SK-N-SH treated with all-trans-retinoic acid at 6 μM for 48 hours (cell line): ENCODE measurements at regions not wholly inside any gene's neighbourhood (a gene's known extent, or its start where the extent isn't known, plus 50 kb on each side); places are given as distances from the start of the nearest gene placed in this dataset.

Source experiments
- ATAC-seq: fragments of 200-7000 bp; cut with Tn5 transposase; 3 replicates; pipeline ENCODE4 v1.9.1; 2020; ENCODE audit warnings: mild to moderate bottlenecking, moderate library complexity
- ARNTL ChIP-seq: fragments of 450-650 bp; formaldehyde crosslinking; IDR thresholded peaks from 2 replicates; pipeline ENCODE4 v1.5.0; 2020; ENCODE audit warnings: low read depth, mild to moderate bottlenecking, moderate library complexity, borderline replicate concordance
- BACH2 ChIP-seq: fragments of 250-450 bp; sonication (Bioruptor Pico); IDR thresholded peaks from 2 replicates; pipeline ENCODE4 v1.9.0; 2021; ENCODE audit warnings: mild to moderate bottlenecking, borderline replicate concordance
- CSDC2 ChIP-seq: fragments of 250-450 bp; sonication (Bioruptor Pico); IDR thresholded peaks from 2 replicates; pipeline ENCODE4 v1.5.0; 2020; ENCODE audit warnings: mild to moderate bottlenecking, moderate library complexity
- ESRRG ChIP-seq: fragments of 250-450 bp; sonication (Bioruptor Pico); IDR thresholded peaks from 2 replicates; pipeline ENCODE4 v1.6.1; 2021; ENCODE audit warnings: mild to moderate bottlenecking
- GLIS3 ChIP-seq: fragments of 250-450 bp; sonication (Bioruptor Pico); IDR thresholded peaks from 2 replicates; pipeline ENCODE4 v1.5.0; 2020; ENCODE audit warnings: mild to moderate bottlenecking, moderate library complexity
- ISL1 ChIP-seq: fragments of 250-450 bp; sonication (Bioruptor Pico); IDR thresholded peaks from 2 replicates; pipeline ENCODE4 v2.1.2; 2022; ENCODE audit warnings: mild to moderate bottlenecking, moderate library complexity
- OSR1 ChIP-seq: fragments of 250-450 bp; sonication (Bioruptor Pico); IDR thresholded peaks from 2 replicates; pipeline ENCODE4 v1.8.0; 2022; ENCODE audit warnings: moderate library complexity, mild to moderate bottlenecking, inconsistent platforms
- PPARA ChIP-seq: fragments of 250-450 bp; sonication (Bioruptor Pico); IDR thresholded peaks from 2 replicates; pipeline ENCODE4 v1.5.0; 2020; ENCODE audit warnings: mild to moderate bottlenecking, borderline replicate concordance
- RARB ChIP-seq: fragments of 250-450 bp; sonication (Bioruptor Pico); IDR thresholded peaks from 2 replicates; pipeline ENCODE4 v1.8.0; 2021; ENCODE audit warnings: mild to moderate bottlenecking, moderate library complexity
- SNAI2 ChIP-seq: fragments of 250-450 bp; sonication (Bioruptor Pico); IDR thresholded peaks from 2 replicates; pipeline ENCODE4 v1.5.0; 2020; ENCODE audit warnings: mild to moderate bottlenecking, moderate library complexity
- TCF4 ChIP-seq: fragments of 250-450 bp; sonication (Bioruptor Pico); IDR thresholded peaks from 2 replicates; pipeline ENCODE4 v1.8.0; 2021; ENCODE audit warnings: mild to moderate bottlenecking, moderate library complexity, borderline replicate concordance
- TOX ChIP-seq: fragments of 250-450 bp; sonication (Bioruptor Pico); IDR thresholded peaks from 2 replicates; pipeline ENCODE4 v1.8.0; 2021; ENCODE audit warnings: mild to moderate bottlenecking, moderate library complexity, borderline replicate concordance
- ZC3H10 ChIP-seq: fragments of 250-450 bp; sonication (Bioruptor Pico); IDR thresholded peaks from 2 replicates; pipeline ENCODE4 v1.5.1; 2021; ENCODE audit warnings: mild to moderate bottlenecking, moderate library complexity
- ZFP3 ChIP-seq: fragments of 250-450 bp; sonication (Bioruptor Pico); IDR thresholded peaks from 2 replicates; pipeline ENCODE4 v1.5.0; 2020; ENCODE audit warnings: mild to moderate bottlenecking, moderate library complexity
- ZFP30 ChIP-seq: fragments of 450-650 bp; formaldehyde crosslinking; IDR thresholded peaks from 2 replicates; pipeline ENCODE4 v1.5.0; 2022; ENCODE audit warnings: mild to moderate bottlenecking, moderate library complexity
- ZNF565 ChIP-seq: fragments of 450-650 bp; formaldehyde crosslinking; conservative IDR thresholded peaks from 2 replicates; pipeline ENCODE4 v1.5.0; 2020; ENCODE audit warnings: low read depth, mild to moderate bottlenecking, moderate library complexity
- ZNF70 ChIP-seq: fragments of 450-650 bp; formaldehyde crosslinking; IDR thresholded peaks from 2 replicates; pipeline ENCODE4 v1.5.0; 2020; ENCODE audit warnings: mild to moderate bottlenecking, moderate library complexity
- ZNF8 ChIP-seq: fragments of 450-650 bp; formaldehyde crosslinking; IDR thresholded peaks from 2 replicates; pipeline ENCODE4 v1.5.0; 2020; ENCODE audit warnings: mild to moderate bottlenecking, moderate library complexity
- TF ChIP-seq, protein P1 (sequence below): fragments of 250-450 bp; sonication (Bioruptor Pico); IDR thresholded peaks from 2 replicates; pipeline ENCODE4 v1.8.0; 2021; ENCODE audit warnings: low read depth, mild to moderate bottlenecking, moderate library complexity, borderline replicate concordance
- TF ChIP-seq, protein P2 (sequence below): fragments of 250-450 bp; sonication (Bioruptor Pico); IDR thresholded peaks from 2 replicates; pipeline ENCODE4 v1.5.1; 2020; ENCODE audit warnings: low read depth, mild to moderate bottlenecking, moderate library complexity
- TF ChIP-seq, protein P3 (sequence below): fragments of 250-450 bp; sonication (Bioruptor Pico); IDR thresholded peaks from 2 replicates; pipeline ENCODE4 v1.5.1; 2021; ENCODE audit warnings: mild to moderate bottlenecking, moderate library complexity
- TF ChIP-seq, protein P4 (sequence below): fragments of 250-450 bp; sonication (Bioruptor Pico); IDR thresholded peaks from 2 replicates; pipeline ENCODE4 v1.5.0; 2020; ENCODE audit warnings: mild to moderate bottlenecking, moderate library complexity
- TF ChIP-seq, protein P5 (sequence below): fragments of 250-450 bp; sonication (Bioruptor Pico); IDR thresholded peaks from 2 replicates; pipeline ENCODE4 v1.8.0; 2020; ENCODE audit warnings: mild to moderate bottlenecking, moderate library complexity, borderline replicate concordance

DNA sequence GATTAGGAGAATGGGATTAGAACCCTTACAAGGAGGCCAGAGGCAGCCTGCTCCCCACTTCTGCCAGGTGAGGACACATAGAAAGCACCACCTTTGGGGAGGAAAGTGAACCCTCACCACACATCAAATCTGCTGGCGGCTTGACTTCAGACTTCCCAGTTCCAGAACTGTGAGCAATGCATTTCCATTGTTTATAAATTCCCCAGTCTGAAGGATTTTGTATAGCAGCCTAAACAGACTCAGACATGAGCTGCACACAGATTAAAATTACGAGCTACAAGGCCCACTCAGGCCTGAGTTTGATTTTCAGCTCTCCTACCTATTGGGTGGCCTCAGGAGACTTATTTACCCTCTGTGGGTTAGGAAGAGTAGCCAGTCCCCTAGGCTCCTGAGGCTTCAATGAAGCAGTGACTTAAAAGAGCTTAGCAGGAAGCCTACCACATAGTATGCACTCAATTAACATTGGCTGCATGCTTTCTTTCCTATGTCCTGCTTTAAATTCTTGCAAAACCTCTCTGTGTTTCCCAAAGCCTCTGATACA lies 350.7 kb upstream of the ZMIZ1 start (continued):
- TF ChIP-seq, protein P1, sequence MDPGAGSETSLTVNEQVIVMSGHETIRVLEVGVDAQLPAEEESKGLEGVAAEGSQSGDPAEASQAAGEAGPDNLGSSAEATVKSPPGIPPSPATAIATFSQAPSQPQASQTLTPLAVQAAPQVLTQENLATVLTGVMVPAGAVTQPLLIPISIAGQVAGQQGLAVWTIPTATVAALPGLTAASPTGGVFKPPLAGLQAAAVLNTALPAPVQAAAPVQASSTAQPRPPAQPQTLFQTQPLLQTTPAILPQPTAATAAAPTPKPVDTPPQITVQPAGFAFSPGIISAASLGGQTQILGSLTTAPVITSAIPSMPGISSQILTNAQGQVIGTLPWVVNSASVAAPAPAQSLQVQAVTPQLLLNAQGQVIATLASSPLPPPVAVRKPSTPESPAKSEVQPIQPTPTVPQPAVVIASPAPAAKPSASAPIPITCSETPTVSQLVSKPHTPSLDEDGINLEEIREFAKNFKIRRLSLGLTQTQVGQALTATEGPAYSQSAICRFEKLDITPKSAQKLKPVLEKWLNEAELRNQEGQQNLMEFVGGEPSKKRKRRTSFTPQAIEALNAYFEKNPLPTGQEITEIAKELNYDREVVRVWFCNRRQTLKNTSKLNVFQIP: no peak
- TF ChIP-seq ZNF70 (CRISPR knock-in tag): no peak
- TF ChIP-seq ZFP30 (CRISPR knock-in tag): no peak
- no peak for TF ChIP-seq GLIS3
- TF ChIP-seq CSDC2 (CRISPR knock-in tag): no peak
- no peak for TF ChIP-seq ISL1 (CRISPR knock-in tag)
- TF ChIP-seq RARB (CRISPR knock-in tag): no peak
- TF ChIP-seq OSR1: no peak
- TF ChIP-seq TOX (CRISPR knock-in tag): no peak

DNA sequence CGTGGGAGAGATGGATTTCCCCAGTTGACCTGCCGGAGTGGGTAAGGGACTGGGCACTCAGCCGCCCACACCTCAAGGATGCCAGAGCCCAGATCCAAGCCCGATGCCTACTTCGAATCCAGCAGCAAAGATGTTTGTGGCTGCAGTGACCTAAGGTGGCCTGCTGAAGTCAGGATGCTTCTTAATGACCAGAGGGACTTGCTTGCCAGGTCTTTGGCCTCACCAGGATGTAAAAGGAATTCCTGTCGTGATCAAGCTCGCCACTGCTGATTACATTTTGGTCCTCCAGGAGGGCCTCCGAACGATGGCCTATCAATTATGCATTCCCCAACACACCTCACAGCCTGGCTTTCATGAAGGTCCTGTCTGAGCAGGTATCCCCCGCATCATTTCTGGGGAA lies 349.5 kb upstream of the ZMIZ1 start:
- ATAC-seq: no peak

DNA sequence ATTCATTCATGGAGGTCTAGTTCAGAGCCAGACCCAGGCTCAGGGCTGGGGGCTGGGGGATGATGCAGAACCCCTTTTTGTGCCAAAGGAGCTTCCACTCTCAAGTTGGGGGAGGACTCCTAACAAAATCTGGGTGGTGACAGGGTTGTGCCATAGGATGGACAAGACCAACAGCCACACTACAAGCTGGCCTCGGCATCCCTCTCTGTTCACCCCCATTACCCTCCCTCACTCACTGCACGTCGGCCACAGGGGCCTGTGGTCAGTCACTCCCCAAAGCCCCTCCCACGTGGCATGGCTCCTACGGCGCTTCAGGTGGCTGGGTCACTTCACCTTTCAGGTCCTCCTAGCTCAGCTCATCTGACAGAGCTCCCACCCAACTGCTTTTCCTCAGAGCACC lies 348.7 kb upstream of the ZMIZ1 start:
- TF ChIP-seq OSR1: no peak
- TF ChIP-seq, protein P1: no peak
- TF ChIP-seq SNAI2 (CRISPR knock-in tag): no peak
- TF ChIP-seq RARB (CRISPR knock-in tag): no peak
- TF ChIP-seq, protein P2, sequence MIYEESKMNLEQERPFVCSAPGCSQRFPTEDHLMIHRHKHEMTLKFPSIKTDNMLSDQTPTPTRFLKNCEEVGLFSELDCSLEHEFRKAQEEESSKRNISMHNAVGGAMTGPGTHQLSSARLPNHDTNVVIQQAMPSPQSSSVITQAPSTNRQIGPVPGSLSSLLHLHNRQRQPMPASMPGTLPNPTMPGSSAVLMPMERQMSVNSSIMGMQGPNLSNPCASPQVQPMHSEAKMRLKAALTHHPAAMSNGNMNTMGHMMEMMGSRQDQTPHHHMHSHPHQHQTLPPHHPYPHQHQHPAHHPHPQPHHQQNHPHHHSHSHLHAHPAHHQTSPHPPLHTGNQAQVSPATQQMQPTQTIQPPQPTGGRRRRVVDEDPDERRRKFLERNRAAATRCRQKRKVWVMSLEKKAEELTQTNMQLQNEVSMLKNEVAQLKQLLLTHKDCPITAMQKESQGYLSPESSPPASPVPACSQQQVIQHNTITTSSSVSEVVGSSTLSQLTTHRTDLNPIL (CRISPR knock-in tag): no peak
- TF ChIP-seq ESRRG: no peak
- TF ChIP-seq ZC3H10 (CRISPR knock-in tag): no peak
- TF ChIP-seq ISL1 (CRISPR knock-in tag): no peak
- TF ChIP-seq, protein P3, sequence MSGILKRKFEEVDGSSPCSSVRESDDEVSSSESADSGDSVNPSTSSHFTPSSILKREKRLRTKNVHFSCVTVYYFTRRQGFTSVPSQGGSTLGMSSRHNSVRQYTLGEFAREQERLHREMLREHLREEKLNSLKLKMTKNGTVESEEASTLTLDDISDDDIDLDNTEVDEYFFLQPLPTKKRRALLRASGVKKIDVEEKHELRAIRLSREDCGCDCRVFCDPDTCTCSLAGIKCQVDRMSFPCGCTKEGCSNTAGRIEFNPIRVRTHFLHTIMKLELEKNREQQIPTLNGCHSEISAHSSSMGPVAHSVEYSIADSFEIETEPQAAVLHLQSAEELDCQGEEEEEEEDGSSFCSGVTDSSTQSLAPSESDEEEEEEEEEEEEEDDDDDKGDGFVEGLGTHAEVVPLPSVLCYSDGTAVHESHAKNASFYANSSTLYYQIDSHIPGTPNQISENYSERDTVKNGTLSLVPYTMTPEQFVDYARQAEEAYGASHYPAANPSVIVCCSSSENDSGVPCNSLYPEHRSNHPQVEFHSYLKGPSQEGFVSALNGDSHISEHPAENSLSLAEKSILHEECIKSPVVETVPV (CRISPR knock-in tag): no peak
- no peak for TF ChIP-seq GLIS3
- TF ChIP-seq ZNF565 (CRISPR knock-in tag): no peak
- no peak for TF ChIP-seq CSDC2 (CRISPR knock-in tag)
- TF ChIP-seq ZNF8 (CRISPR knock-in tag): no peak
- no peak for TF ChIP-seq BACH2
- no peak for TF ChIP-seq ARNTL
- no peak for ATAC-seq

More for the DNA sequence above, 349.5 kb upstream of the ZMIZ1 start:
- TF ChIP-seq TCF4: no peak
- no peak for TF ChIP-seq BACH2
- TF ChIP-seq, protein P4, sequence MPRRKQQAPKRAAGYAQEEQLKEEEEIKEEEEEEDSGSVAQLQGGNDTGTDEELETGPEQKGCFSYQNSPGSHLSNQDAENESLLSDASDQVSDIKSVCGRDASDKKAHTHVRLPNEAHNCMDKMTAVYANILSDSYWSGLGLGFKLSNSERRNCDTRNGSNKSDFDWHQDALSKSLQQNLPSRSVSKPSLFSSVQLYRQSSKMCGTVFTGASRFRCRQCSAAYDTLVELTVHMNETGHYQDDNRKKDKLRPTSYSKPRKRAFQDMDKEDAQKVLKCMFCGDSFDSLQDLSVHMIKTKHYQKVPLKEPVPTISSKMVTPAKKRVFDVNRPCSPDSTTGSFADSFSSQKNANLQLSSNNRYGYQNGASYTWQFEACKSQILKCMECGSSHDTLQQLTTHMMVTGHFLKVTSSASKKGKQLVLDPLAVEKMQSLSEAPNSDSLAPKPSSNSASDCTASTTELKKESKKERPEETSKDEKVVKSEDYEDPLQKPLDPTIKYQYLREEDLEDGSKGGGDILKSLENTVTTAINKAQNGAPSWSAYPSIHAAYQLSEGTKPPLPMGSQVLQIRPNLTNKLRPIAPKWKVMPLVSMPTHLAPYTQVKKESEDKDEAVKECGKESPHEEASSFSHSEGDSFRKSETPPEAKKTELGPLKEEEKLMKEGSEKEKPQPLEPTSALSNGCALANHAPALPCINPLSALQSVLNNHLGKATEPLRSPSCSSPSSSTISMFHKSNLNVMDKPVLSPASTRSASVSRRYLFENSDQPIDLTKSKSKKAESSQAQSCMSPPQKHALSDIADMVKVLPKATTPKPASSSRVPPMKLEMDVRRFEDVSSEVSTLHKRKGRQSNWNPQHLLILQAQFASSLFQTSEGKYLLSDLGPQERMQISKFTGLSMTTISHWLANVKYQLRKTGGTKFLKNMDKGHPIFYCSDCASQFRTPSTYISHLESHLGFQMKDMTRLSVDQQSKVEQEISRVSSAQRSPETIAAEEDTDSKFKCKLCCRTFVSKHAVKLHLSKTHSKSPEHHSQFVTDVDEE (CRISPR knock-in tag): no peak
- no peak for TF ChIP-seq ESRRG
- no peak for TF ChIP-seq RARB (CRISPR knock-in tag)
- no peak for TF ChIP-seq ZNF8 (CRISPR knock-in tag)

DNA sequence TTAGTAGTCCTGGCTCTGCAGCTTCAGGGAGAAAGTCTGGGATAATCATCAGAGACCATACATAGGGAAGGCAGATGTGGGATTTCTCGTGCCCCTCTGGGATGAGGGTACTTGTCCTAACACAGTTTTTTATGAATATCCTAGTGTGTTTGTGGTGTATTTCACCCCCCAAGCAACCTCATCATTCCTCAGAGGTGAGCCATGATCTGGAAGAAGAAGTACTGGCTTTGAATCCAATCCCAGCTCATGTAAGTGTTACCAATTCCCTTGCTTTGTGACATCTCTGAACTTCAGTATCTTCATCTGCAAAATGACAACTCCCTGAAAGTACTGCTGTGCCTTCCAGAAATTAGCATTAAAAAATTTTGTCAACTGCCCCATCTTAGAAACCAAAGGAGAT lies 347.5 kb upstream of the ZMIZ1 start:
- ATAC-seq: no peak
- TF ChIP-seq, protein P4 (CRISPR knock-in tag): no peak
- TF ChIP-seq CSDC2 (CRISPR knock-in tag): no peak
- no peak for TF ChIP-seq SNAI2 (CRISPR knock-in tag)
- TF ChIP-seq ESRRG: no peak
- no peak for TF ChIP-seq ZFP3 (CRISPR knock-in tag)
- TF ChIP-seq ZC3H10 (CRISPR knock-in tag): no peak
- TF ChIP-seq RARB (CRISPR knock-in tag): no peak
- TF ChIP-seq, protein P5, sequence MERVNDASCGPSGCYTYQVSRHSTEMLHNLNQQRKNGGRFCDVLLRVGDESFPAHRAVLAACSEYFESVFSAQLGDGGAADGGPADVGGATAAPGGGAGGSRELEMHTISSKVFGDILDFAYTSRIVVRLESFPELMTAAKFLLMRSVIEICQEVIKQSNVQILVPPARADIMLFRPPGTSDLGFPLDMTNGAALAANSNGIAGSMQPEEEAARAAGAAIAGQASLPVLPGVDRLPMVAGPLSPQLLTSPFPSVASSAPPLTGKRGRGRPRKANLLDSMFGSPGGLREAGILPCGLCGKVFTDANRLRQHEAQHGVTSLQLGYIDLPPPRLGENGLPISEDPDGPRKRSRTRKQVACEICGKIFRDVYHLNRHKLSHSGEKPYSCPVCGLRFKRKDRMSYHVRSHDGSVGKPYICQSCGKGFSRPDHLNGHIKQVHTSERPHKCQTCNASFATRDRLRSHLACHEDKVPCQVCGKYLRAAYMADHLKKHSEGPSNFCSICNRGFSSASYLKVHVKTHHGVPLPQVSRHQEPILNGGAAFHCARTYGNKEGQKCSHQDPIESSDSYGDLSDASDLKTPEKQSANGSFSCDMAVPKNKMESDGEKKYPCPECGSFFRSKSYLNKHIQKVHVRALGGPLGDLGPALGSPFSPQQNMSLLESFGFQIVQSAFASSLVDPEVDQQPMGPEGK (CRISPR knock-in tag): no peak
- TF ChIP-seq PPARA: no peak
